GM23338 (cell line): ENCODE measurements at regions not wholly inside any gene's neighbourhood (a gene's known extent, or its start where the extent isn't known, plus 50 kb on each side); places are given as distances from the start of the nearest gene placed in this dataset.

Experiments used
- ATAC-seq: fragments of 200-7000 bp; cut with Tn5 transposase; 3 replicates; pipeline ENCODE4 v1.9.1; 2020
- DNase-seq: peaks from one replicate; pipeline ENCODE4 v3.0.0-alpha.2; 2015; ENCODE audit warnings: low spot score
- H2AFZ ChIP-seq: fragments of 200-600 bp; sonication (generic); 2 replicates; pipeline ENCODE4 v1.8.0; 2016; ENCODE audit warnings: antibody characterized with exemption, mild to moderate bottlenecking, moderate library complexity
- H3F3A ChIP-seq: fragments of 200-600 bp; sonication (generic); replicated peaks from 2 replicates; pipeline ENCODE4 v1.8.0; 2017; ENCODE audit warnings: antibody characterized with exemption, mixed run types, low read depth
- H3K27ac ChIP-seq: fragments of 200-600 bp; sonication (generic); 2 replicates; pipeline ENCODE4 v1.6.1; 2016; ENCODE audit warnings: low read depth
- H3K27me3 ChIP-seq: fragments of 200-600 bp; sonication (generic); 2 replicates; pipeline ENCODE4 v1.8.0; 2016; ENCODE audit warnings: mild to moderate bottlenecking, mixed run types, moderate library complexity; ENCODE audit not compliant: insufficient read depth
- H3K36me3 ChIP-seq: fragments of 200-600 bp; sonication (generic); 2 replicates; pipeline ENCODE4 v1.8.0; 2016; ENCODE audit warnings: mild to moderate bottlenecking; ENCODE audit not compliant: insufficient read depth
- H3K4me1 ChIP-seq: fragments of 200-600 bp; sonication (generic); 2 replicates; pipeline ENCODE4 v1.8.0; 2016; ENCODE audit warnings: mild to moderate bottlenecking, moderate library complexity; ENCODE audit not compliant: insufficient read depth
- H3K4me2 ChIP-seq: fragments of 200-600 bp; sonication (generic); 2 replicates; pipeline ENCODE4 v1.7.1; 2017; ENCODE audit warnings: mixed run types
- H3K4me3 ChIP-seq: fragments of 200-600 bp; sonication (generic); 2 replicates; pipeline ENCODE4 v1.6.1; 2016; ENCODE audit warnings: mixed run types
- H3K79me2 ChIP-seq: fragments of 200-600 bp; sonication (generic); replicated peaks from 2 replicates; pipeline ENCODE4 v1.8.0; 2017; ENCODE audit warnings: mild to moderate bottlenecking; ENCODE audit not compliant: insufficient read depth
- H3K9me2 ChIP-seq: fragments of 200-600 bp; sonication (generic); 2 replicates; pipeline ENCODE4 v1.8.0; 2017; ENCODE audit not compliant: insufficient read depth
- H4K20me1 ChIP-seq: fragments of 200-600 bp; sonication (generic); replicated peaks from 2 replicates; pipeline ENCODE4 v1.8.0; 2017; ENCODE audit warnings: mild to moderate bottlenecking; ENCODE audit not compliant: insufficient read depth
- H3K27ac Mint-ChIP-seq: 2 replicates; pipeline ENCODE4 v1.8.0; 2020; ENCODE audit warnings: inconsistent platforms, mild to moderate bottlenecking, moderate library complexity, mixed read lengths
- H3K27me3 Mint-ChIP-seq: 3 replicates; pipeline ENCODE4 v1.8.0; 2022; ENCODE audit warnings: low read depth, mild to moderate bottlenecking, moderate library complexity, mixed read lengths, inconsistent platforms; ENCODE audit not compliant: insufficient read depth, poor library complexity
- H3K36me3 Mint-ChIP-seq: 3 replicates; pipeline ENCODE4 v1.8.0; 2021; ENCODE audit warnings: low read depth, mild to moderate bottlenecking, inconsistent platforms, moderate library complexity, mixed read lengths
- H3K4me1 Mint-ChIP-seq: 3 replicates; pipeline ENCODE4 v1.8.0; 2020; ENCODE audit warnings: mild to moderate bottlenecking, inconsistent platforms, mixed read lengths
- H3K4me3 Mint-ChIP-seq: 3 replicates; pipeline ENCODE4 v1.8.0; 2021; ENCODE audit warnings: moderate library complexity, mild to moderate bottlenecking, inconsistent platforms, mixed read lengths
- H3K9me3 Mint-ChIP-seq: 3 replicates; pipeline ENCODE4 v1.8.0; 2020; ENCODE audit warnings: moderate library complexity, mild to moderate bottlenecking, inconsistent platforms, mixed read lengths
- CREB1 ChIP-seq: fragments of 250-450 bp; sonication (Bioruptor Pico); IDR thresholded peaks from 2 replicates; pipeline ENCODE4 v1.5.0; 2020; ENCODE audit warnings: low read depth, mild to moderate bottlenecking, moderate library complexity
- EZH2 ChIP-seq: fragments of 200-600 bp; sonication (generic); IDR thresholded peaks from one replicate; pipeline ENCODE4 v1.8.0; 2017; ENCODE audit warnings: antibody characterized with exemption, mild to moderate bottlenecking, low read depth; ENCODE audit not compliant: unreplicated experiment
- JUNB ChIP-seq: IDR thresholded peaks from one replicate; pipeline ENCODE4 v1.6.1; 2016; ENCODE audit warnings: antibody characterized with exemption; ENCODE audit not compliant: unreplicated experiment
- POLR2AphosphoS5 ChIP-seq: IDR thresholded peaks from 2 replicates; pipeline ENCODE4 v1.6.1; 2016; ENCODE audit warnings: antibody characterized with exemption, low read depth
- STAT1 ChIP-seq: IDR thresholded peaks from one replicate; pipeline ENCODE4 v1.6.1; 2016; ENCODE audit warnings: antibody characterized with exemption; ENCODE audit not compliant: unreplicated experiment
- ZNF331 ChIP-seq: fragments of 250-450 bp; sonication (Bioruptor Pico); IDR thresholded peaks from 2 replicates; pipeline ENCODE4 v1.5.0; 2020; ENCODE audit warnings: low read depth, mild to moderate bottlenecking, moderate library complexity
- TF ChIP-seq, protein P1 (sequence below), 2 experiments: fragments of 200-600 bp in 1 of 2; sonication (generic) in 1 of 2; conservative IDR thresholded peaks; 2 replicates each; pipeline versions ENCODE4 v1.5.1 to v1.6.1; 2016 to 2017; ENCODE audit warnings: antibody characterized with exemption in 2 of 2, low read depth in 2 of 2, mild to moderate bottlenecking in 2 of 2, moderate library complexity in 1 of 2
- TF ChIP-seq, protein P2 (sequence below): IDR thresholded peaks from 2 replicates; pipeline ENCODE4 v1.6.1; 2016; ENCODE audit warnings: antibody characterized with exemption
- TF ChIP-seq, protein P3 (sequence below): fragments of 250-450 bp; sonication (Bioruptor Pico); IDR thresholded peaks from 2 replicates; pipeline ENCODE4 v1.5.0; 2020; ENCODE audit warnings: mild to moderate bottlenecking, moderate library complexity
- TF ChIP-seq, protein P4 (sequence below): IDR thresholded peaks from one replicate; pipeline ENCODE4 v1.6.1; 2018; ENCODE audit warnings: antibody characterized with exemption; ENCODE audit not compliant: unreplicated experiment

DNA sequence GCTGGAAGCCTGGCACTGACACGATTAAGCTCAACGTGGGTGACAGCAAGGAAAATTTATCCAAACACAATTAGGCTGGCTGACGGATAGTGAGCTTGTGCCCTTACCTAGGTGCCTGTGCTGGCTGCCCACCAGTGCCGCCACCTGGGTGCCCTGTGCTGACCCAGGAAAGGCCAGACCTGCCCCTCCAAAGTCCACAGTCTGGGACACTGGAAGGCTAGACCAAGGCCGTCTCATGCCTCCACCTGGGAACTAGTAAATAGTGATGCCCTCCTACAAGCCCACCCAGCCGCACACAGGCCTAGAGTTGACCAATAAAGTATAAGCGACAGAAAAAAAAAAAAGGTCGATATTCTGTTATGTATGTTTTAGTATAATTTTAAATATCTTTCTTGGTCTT lies 142.6 kb upstream of the MCHR2 start (continued):
- TF ChIP-seq, protein P1, sequence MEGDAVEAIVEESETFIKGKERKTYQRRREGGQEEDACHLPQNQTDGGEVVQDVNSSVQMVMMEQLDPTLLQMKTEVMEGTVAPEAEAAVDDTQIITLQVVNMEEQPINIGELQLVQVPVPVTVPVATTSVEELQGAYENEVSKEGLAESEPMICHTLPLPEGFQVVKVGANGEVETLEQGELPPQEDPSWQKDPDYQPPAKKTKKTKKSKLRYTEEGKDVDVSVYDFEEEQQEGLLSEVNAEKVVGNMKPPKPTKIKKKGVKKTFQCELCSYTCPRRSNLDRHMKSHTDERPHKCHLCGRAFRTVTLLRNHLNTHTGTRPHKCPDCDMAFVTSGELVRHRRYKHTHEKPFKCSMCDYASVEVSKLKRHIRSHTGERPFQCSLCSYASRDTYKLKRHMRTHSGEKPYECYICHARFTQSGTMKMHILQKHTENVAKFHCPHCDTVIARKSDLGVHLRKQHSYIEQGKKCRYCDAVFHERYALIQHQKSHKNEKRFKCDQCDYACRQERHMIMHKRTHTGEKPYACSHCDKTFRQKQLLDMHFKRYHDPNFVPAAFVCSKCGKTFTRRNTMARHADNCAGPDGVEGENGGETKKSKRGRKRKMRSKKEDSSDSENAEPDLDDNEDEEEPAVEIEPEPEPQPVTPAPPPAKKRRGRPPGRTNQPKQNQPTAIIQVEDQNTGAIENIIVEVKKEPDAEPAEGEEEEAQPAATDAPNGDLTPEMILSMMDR (conservative IDR thresholded peaks at IDR 0.05; ENCODE audit: low read depth in 2 of 2), result no peak

DNA sequence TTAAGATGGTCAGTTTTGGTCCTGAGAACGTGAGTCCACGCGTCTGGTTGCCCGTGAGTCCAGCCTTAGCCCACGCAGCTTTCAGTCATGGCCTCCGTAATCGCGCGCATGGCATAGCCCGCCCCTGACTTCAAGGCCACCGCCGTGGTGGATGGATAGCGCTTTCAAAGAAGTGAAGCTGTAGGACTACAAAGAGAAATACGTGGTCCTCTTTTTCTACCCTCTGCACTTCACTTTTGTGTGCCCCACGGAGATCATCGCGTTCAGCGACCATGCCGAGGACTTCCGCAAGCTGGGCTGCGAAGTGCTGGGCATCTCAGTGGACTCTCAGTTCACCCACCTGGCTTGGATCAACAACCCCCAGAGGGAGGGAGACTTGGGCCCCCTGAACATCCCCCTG lies 142.0 kb upstream of the MCHR2 start:
- no peaks in the 10 kb centered on the region for H3K36me3 Mint-ChIP-seq
- no peak overlapping the region for H3K27ac ChIP-seq
- TF ChIP-seq STAT1, result no peak
- TF ChIP-seq, protein P2, sequence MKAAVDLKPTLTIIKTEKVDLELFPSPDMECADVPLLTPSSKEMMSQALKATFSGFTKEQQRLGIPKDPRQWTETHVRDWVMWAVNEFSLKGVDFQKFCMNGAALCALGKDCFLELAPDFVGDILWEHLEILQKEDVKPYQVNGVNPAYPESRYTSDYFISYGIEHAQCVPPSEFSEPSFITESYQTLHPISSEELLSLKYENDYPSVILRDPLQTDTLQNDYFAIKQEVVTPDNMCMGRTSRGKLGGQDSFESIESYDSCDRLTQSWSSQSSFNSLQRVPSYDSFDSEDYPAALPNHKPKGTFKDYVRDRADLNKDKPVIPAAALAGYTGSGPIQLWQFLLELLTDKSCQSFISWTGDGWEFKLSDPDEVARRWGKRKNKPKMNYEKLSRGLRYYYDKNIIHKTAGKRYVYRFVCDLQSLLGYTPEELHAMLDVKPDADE, result no peak
- no peak for TF ChIP-seq POLR2AphosphoS5
- TF ChIP-seq, protein P1 (conservative IDR thresholded peaks at IDR 0.05; ENCODE audit: low read depth in 2 of 2), result no peak
- TF ChIP-seq ZNF331 (CRISPR knock-in tag), result no peak
- no peak for TF ChIP-seq JUNB
- no peak for TF ChIP-seq EZH2
- TF ChIP-seq, protein P3, sequence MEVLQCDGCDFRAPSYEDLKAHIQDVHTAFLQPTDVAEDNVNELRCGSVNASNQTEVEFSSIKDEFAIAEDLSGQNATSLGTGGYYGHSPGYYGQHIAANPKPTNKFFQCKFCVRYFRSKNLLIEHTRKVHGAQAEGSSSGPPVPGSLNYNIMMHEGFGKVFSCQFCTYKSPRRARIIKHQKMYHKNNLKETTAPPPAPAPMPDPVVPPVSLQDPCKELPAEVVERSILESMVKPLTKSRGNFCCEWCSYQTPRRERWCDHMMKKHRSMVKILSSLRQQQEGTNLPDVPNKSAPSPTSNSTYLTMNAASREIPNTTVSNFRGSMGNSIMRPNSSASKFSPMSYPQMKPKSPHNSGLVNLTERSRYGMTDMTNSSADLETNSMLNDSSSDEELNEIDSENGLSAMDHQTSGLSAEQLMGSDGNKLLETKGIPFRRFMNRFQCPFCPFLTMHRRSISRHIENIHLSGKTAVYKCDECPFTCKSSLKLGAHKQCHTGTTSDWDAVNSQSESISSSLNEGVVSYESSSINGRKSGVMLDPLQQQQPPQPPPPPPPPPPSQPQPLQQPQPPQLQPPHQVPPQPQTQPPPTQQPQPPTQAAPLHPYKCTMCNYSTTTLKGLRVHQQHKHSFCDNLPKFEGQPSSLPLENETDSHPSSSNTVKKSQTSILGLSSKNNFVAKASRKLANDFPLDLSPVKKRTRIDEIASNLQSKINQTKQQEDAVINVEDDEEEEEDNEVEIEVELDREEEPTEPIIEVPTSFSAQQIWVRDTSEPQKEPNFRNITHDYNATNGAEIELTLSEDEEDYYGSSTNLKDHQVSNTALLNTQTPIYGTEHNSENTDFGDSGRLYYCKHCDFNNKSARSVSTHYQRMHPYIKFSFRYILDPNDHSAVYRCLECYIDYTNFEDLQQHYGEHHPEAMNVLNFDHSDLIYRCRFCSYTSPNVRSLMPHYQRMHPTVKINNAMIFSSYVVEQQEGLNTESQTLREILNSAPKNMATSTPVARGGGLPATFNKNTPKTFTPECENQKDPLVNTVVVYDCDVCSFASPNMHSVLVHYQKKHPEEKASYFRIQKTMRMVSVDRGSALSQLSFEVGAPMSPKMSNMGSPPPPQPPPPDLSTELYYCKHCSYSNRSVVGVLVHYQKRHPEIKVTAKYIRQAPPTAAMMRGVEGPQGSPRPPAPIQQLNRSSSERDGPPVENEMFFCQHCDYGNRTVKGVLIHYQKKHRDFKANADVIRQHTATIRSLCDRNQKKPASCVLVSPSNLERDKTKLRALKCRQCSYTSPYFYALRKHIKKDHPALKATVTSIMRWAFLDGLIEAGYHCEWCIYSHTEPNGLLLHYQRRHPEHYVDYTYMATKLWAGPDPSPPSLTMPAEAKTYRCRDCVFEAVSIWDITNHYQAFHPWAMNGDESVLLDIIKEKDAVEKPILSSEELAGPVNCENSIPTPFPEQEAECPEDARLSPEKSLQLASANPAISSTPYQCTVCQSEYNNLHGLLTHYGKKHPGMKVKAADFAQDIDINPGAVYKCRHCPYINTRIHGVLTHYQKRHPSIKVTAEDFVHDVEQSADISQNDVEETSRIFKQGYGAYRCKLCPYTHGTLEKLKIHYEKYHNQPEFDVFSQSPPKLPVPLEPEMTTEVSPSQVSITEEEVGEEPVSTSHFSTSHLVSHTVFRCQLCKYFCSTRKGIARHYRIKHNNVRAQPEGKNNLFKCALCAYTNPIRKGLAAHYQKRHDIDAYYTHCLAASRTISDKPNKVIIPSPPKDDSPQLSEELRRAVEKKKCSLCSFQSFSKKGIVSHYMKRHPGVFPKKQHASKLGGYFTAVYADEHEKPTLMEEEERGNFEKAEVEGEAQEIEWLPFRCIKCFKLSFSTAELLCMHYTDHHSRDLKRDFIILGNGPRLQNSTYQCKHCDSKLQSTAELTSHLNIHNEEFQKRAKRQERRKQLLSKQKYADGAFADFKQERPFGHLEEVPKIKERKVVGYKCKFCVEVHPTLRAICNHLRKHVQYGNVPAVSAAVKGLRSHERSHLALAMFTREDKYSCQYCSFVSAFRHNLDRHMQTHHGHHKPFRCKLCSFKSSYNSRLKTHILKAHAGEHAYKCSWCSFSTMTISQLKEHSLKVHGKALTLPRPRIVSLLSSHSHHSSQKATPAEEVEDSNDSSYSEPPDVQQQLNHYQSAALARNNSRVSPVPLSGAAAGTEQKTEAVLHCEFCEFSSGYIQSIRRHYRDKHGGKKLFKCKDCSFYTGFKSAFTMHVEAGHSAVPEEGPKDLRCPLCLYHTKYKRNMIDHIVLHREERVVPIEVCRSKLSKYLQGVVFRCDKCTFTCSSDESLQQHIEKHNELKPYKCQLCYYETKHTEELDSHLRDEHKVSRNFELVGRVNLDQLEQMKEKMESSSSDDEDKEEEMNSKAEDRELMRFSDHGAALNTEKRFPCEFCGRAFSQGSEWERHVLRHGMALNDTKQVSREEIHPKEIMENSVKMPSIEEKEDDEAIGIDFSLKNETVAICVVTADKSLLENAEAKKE (CRISPR knock-in tag), result no peak
- TF ChIP-seq CREB1 (CRISPR knock-in tag), result no peak
- TF ChIP-seq, protein P4, sequence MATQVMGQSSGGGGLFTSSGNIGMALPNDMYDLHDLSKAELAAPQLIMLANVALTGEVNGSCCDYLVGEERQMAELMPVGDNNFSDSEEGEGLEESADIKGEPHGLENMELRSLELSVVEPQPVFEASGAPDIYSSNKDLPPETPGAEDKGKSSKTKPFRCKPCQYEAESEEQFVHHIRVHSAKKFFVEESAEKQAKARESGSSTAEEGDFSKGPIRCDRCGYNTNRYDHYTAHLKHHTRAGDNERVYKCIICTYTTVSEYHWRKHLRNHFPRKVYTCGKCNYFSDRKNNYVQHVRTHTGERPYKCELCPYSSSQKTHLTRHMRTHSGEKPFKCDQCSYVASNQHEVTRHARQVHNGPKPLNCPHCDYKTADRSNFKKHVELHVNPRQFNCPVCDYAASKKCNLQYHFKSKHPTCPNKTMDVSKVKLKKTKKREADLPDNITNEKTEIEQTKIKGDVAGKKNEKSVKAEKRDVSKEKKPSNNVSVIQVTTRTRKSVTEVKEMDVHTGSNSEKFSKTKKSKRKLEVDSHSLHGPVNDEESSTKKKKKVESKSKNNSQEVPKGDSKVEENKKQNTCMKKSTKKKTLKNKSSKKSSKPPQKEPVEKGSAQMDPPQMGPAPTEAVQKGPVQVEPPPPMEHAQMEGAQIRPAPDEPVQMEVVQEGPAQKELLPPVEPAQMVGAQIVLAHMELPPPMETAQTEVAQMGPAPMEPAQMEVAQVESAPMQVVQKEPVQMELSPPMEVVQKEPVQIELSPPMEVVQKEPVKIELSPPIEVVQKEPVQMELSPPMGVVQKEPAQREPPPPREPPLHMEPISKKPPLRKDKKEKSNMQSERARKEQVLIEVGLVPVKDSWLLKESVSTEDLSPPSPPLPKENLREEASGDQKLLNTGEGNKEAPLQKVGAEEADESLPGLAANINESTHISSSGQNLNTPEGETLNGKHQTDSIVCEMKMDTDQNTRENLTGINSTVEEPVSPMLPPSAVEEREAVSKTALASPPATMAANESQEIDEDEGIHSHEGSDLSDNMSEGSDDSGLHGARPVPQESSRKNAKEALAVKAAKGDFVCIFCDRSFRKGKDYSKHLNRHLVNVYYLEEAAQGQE, result no peak

More for the DNA sequence above, 142.0 kb upstream of the MCHR2 start:
- ATAC-seq, result no peak
- H3K36me3 ChIP-seq, result no peaks in the 10 kb centered on the region
- no peaks in the 10 kb centered on the region; the same call in 1 of the 2 replicates for H3K9me2 ChIP-seq
- Mint-ChIP-seq H3K9me3 (no peaks in the 10 kb centered on the region; the same call in 2 of the 3 replicates), H3K27ac (no peak overlapping the region), H3K4me1 (no peaks in the 10 kb centered on the region), H3K4me3 (no peak overlapping the region), H3K27me3 (no peaks in the 10 kb centered on the region)
- no peak overlapping the region for H3K4me3 ChIP-seq
- no peak overlapping the region for H3K4me2 ChIP-seq
- no peak for DNase-seq
- no peak overlapping the region for H2AFZ ChIP-seq
- no peaks in the 10 kb centered on the region for H3K79me2 ChIP-seq
- H4K20me1 ChIP-seq, result no peaks in the 10 kb centered on the region
- H3K4me1 ChIP-seq, result no peaks in the 10 kb centered on the region
- no peaks in the 10 kb centered on the region for H3F3A ChIP-seq
- no peaks in the 10 kb centered on the region for H3K27me3 ChIP-seq
